ENCODE measurements at regions not wholly inside any gene's neighbourhood (a gene's known extent, or its start where the extent isn't known, plus 50 kb on each side); places are given as distances from the start of the nearest gene placed in this dataset.
"Not testable (repeated sequence)": the region's sequence is repeated elsewhere in the genome, so short reads cannot be mapped to it uniquely, and the experiment has no call there.

- DNase-seq, result no peak
Observed at GRCh38 chr4:1589098-1589497, 95.0 kb downstream of the FAM53A start.

DNA sequence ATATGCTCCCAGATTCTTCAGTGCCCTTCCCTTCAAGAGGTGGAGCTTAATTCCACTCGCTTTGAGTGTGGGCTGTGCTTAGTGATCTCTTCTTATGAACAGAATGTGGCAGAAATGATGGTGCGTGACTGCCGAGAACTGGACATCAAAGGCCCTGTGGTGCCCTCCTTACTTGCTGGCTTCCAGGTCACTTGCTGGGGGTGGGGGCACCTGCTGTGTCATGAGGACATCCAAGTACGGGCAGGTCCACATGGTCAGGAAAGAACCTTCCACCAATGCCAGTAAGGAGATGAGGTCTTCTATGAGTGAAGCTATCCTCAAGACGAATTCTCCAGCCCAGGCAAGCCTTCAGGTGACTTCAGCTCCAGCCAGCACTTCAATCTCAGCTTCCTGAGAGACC lies 95.8 kb downstream of the FAM53A start:
- no peak for DNase-seq

- no peak for DNase-seq
Observed at GRCh38 chr4:1584498-1584897, 99.6 kb downstream of the FAM53A start.

- DNase-seq, result no peak
Observed at GRCh38 chr4:1583859-1584258, 100.3 kb downstream of the FAM53A start.

GRCh38 chr4:1583051-1583785 lies 100.9 kb downstream of the FAM53A start:
- DNase-seq, result no peak

DNA sequence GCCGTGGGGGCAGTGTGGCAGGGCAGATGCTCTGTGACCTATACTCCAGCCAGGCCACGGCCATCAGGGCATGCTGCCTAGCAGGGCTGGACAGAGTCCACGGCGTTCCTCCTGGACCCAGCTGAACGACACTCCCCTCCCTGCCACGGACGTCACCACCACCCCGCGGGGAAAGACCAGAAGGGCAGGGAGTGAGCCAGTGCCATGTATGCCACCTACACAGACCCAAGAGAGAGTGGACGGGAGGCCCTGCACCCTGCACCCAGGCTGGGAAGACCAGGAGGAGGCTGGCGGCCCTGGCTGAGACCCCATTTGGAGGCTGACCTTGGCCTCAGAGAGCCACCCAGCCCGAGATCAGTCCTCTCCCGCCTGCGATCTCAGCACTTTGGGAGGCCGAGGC lies 101.9 kb downstream of the FAM53A start:
- no peak for DNase-seq

DNA sequence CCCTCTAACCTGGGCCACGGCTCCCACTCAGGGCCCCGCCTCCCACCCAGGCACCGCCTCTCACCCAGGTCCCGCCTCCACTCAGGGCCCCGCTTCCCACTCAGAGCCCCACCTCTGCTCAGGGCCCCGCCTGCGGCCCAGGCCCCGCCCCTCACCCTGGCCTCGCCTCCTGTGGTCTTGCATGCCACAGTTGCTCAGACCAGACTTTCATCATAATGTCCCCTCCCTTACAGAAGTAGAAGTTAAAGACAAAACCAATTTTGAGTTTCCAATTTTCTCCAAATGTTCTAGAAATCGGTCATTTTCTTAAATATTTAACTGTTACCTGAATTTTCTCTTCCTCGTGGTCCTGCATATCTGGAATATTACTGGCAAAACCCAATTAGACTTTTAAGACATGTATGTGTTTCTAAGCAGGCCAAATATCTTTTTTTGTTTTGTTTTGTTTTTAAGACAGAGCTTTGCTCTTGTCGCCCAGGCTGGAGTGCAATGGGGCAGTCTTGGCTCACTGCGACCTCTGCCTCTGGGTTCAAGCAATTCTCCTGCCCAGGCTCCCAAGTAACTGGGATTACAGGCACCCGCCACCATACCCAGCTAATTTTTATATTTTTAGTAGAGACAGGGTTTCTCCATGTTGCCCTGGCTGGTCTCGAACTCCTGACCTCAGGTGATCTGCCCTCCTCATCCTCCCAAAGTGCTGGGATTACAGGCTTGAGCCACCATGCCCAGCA lies 102.8 kb downstream of the FAM53A start:
- DNase-seq, result not testable (repeated sequence)

DNA sequence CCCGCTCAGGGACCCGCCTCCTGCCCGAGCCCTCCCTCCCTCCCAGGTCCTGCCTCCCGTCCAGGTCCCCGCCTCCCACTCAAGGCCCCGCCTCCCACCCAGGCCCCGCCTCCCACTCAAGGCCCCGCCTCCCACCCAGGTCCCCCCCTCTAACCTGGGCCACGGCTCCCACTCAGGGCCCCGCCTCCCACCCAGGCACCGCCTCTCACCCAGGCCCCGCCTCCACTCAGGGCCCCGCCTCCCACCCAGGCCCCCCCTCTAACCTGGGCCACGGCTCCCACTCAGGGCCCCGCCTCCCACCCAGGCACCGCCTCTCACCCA lies 103.5 kb downstream of the FAM53A start:
- not testable (repeated sequence) for DNase-seq

GRCh38 chr4:1579901-1580691 lies 104.0 kb downstream of the FAM53A start:
- DNase-seq, result no peak

DNA sequence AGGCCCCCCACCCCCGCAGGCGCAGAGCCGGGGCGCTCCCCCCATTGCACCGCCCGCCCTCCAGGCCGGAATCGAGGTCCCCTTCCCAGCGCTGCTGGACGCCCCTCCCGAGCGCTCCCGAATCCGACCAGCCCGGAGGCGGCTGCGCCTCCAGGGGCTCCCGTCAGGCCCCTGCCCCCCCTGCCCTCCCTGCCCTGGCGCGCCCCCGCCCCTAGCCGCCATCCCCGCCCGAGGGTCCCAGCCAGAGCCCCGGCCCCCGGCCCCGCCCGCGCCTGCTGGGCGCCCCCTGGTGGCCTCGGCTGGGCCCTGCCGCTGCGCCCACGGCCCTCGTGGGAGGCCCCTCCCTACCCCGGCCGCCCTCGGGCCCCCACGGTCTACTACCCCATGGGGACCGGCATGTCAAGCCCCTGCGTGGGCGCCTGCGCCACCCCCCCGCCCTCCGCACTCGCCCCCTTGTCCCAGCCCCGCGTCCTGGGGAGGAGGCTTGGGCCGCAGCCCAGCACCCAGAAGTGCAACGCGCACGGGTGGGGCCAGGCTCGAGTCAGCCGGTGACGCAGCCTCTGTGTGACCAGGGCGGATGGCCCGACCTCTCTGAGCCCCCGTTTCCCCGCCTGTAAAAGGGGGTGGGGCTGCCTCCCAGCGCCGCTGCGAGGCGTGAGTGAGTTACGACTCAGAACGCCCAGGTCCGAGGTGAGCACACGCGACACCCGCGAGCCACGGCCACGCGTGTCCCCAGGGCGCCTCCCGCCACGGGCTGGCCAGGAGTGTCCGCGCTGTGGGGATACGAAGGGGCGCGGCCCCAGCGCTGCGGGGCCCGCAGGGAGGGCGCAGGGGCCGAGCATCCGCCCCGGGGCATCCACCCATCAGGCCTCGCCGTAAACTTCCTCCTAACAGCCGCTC lies 104.9 kb downstream of the FAM53A start:
- DNase-seq, result no peak

DNA sequence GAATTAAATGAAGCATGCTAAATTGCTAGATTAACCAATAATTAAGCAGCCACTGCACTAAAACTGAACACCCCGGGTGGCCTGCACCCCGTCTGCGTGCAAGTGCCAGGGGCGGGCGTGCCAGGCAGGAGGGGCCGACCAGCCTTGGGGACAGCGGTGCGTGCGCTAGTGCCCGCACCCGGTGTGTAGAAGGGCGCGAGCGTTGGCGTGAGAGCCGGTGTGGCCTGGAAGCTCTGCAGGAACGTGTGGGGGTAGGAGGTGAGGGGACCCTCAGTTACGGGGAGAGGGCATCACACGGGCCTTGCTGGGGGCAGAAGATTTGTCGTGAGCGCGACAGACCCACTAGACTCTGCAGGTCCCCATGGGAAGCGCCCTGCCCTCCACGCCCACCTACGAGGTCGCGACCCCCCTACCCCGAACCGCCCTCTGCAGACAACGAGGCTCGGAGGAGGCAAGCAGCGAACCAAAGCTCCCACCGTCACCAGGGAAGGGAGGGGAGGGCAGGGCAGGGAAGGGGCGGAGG lies 105.8 kb downstream of the FAM53A start:
- no peak for DNase-seq

- peak; percentile 6 for DNase-seq
Observed at GRCh38 chr4:1577822-1578217, 106.3 kb downstream of the FAM53A start.

DNA sequence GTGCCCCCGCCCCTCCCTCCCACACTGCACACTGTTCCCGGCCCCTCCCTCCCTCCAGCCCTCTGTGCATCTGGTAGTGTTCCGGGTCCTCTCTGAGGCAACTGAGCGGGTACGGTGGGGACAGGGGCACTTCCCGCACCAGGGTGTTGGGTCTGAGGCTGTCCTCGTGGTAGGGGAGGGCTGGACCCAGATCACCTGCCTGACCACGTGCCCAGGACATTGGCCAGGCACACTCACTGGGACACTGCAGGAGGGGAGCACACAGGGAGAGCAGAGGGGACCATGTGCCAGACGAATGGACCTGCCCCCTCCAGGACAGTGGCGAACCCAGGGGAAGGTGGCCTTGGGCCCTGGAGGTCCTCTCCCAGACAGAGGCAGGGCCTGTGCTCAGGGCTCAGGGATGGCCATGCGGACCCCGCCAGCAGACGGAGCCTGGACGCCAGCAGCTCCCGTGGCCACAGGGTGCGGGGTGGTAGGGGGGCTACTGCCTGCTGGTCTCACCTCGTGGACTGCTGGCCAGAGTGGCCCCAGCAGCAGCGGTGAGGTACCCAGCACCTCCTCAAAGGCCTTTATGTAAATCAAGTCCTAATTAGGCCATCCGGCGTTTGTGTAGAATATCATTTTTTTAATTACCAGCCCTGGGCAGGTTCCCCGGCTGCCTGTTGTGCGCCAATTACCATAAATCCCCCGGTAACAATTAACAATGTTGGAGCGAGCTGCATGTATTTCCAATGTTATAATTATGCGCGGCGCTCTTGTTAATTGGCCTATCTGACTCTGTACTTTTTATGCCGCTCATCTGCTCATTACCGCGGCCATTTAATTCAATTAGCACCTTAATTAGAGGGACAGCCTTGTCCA lies 106.9 kb downstream of the FAM53A start:
- peak; percentile 81 for DNase-seq

GRCh38 chr4:1576304-1576960 lies 107.7 kb downstream of the FAM53A start:
- DNase-seq, result no peak

GRCh38 chr4:1575418-1576303 lies 108.5 kb downstream of the FAM53A start:
- no peak for DNase-seq

DNA sequence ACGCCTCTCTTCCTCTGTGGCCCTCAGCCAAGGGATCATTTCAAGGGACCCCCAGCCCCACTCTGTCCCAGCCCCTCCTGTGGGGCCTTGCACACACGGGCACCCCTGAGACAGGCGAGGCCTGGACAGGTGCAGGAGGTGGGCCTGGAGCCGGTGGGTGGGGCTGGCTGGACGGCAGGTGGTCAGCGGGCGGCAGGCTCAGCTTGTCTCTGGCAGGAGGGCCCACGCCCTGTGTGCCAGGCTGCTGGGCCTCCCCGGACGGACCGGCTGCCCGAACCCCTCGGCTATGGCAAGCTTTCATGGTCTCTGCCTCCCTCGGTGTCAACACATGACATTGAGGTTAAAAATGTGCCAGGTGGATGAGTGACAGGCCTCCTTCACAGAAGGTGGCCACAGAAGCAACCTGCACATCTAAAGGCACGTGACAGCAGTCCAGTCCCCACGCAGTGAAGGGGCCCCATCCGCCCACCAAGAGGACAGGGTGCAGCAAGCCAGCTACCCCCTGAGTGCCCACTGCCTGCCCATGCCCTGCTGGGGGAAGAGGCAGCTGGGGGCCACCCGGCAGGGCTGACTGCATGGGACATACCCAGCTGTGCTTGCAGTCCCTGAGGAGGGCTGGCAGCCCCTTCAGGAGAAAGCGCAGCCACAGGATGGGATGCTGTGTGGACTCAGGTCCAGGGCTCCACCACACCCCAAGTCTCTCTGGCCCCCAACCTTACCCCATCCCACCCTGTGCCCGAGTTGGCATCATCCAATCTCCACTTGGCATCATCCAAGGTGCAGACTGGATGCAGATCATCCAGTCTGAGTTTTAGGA lies 109.3 kb downstream of the FAM53A start:
- no peak for DNase-seq

DNA sequence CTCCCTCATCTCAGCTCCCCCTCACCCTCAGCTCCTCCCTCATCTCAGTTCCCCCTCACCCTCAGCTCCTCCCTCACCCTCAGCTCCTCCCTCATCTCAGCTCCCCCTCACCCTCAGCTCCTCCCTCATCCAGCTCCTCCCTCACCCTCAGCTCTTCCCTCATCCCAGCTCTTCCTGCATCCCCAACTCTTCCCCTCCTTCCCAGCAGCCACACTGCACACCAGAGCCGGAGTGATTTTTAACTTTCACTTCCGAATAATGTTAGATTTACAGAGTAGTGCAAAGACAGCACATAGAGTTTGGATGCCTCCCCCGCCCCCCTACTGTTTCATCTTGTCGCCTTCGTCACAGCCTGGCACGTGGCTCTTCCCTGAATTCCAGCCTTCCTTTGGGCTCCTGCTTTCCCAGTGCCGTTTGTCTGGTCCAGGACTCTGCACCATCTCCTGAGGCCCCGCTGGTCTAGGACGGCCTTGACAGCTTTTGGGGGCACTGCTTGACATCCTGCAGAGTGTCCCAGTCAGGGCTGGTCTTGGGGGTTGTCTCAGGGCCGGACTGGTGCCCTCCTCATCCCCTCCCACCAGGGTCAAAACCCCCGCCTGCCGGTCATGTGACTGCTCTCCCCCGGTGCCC lies 110.2 kb downstream of the FAM53A start:
- DNase-seq, result no peak

DNA sequence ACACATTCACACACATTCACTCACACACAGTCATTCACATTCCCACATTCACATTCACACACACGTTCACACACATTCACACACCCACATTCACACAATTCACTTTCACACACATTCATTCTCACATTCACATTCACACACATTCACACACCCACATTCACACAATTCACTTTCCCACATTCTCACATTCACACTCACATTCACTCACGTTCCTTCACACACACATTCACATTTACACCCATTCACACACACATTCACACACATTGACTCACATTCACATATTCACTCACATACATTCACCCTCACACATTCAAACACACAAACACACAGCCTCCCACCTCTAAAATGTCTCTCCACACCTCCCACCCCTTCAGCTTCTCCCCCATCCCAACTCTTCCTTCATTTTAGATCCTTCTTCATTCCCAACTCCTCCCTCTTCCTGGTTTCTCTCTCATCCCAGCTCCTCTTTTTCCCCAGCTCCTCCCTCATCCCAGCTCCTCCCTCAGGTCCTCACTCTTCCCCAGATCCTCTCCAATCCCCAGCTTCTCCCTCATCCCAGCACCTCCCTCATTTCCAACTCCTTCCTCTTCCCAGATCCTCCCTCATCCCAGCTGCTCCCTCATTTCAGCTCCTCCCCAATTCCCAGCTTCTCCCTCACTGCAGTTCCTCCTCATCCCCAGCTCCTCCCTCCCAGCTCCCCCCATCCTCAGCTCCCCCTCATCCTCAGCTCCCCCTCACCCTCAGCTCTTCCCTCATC lies 111.0 kb downstream of the FAM53A start:
- no peak for DNase-seq
